Pulmonary artery endothelial cell (primary cell): ENCODE measurements at regions not wholly inside any gene's neighbourhood (a gene's known extent, or its start where the extent isn't known, plus 50 kb on each side); places are given as distances from the start of the nearest gene placed in this dataset.

Source experiments
- DNase-seq: peaks from one replicate; pipeline ENCODE4 v3.0.0-alpha.2; 2011; ENCODE audit warnings: low read depth, low spot score

- DNase-seq, result no peak
Measured at GRCh38 chr2:10985260-10985659, 73.5 kb downstream of the KCNF1 start.

- no peak for DNase-seq
Measured at GRCh38 chr2:10985901-10986535, 74.3 kb downstream of the KCNF1 start.

- no peak for DNase-seq
Measured at GRCh38 chr2:10987439-10987838, 75.7 kb downstream of the KCNF1 start.

GRCh38 chr2:10987861-10988260 lies 76.1 kb downstream of the KCNF1 start:
- DNase-seq, result no peak

GRCh38 chr2:10989151-10989550 lies 77.4 kb downstream of the KCNF1 start:
- no peak for DNase-seq

- no peak for DNase-seq
Measured at GRCh38 chr2:10989782-10990181, 78.0 kb downstream of the KCNF1 start.

GRCh38 chr2:10990561-10991111 lies 78.9 kb downstream of the KCNF1 start:
- DNase-seq, result no peak

GRCh38 chr2:10992023-10992791 lies 80.5 kb downstream of the KCNF1 start:
- no peak for DNase-seq

GRCh38 chr2:10993001-10993481 lies 81.3 kb downstream of the KCNF1 start:
- no peak for DNase-seq

- DNase-seq, result no peak
Measured at GRCh38 chr2:10995366-10995970, 83.7 kb downstream of the KCNF1 start.

- peak; percentile 10 for DNase-seq
Measured at GRCh38 chr2:11004199-11004598, 92.5 kb downstream of the KCNF1 start.

GRCh38 chr2:11005032-11005431 lies 93.3 kb downstream of the KCNF1 start:
- no peak for DNase-seq

GRCh38 chr2:11006191-11006590 lies 94.5 kb downstream of the KCNF1 start:
- DNase-seq, result no peak

GRCh38 chr2:11007331-11008264 lies 95.9 kb downstream of the KCNF1 start:
- no peak for DNase-seq

GRCh38 chr2:11008773-11009172 lies 97.0 kb downstream of the KCNF1 start:
- DNase-seq, result no peak

- DNase-seq, result no peak
Measured at GRCh38 chr2:11009176-11009575, 97.4 kb downstream of the KCNF1 start.

- no peak for DNase-seq
Measured at GRCh38 chr2:11009891-11010290, 98.2 kb downstream of the KCNF1 start.

- DNase-seq, result no peak
Measured at GRCh38 chr2:11011359-11011758, 99.6 kb downstream of the KCNF1 start.

GRCh38 chr2:11012131-11012693 lies 100.5 kb downstream of the KCNF1 start:
- DNase-seq, result no peak

- no peak for DNase-seq
Measured at GRCh38 chr2:11013196-11013595, 101.5 kb downstream of the KCNF1 start.

GRCh38 chr2:11014026-11014425 lies 102.3 kb downstream of the KCNF1 start:
- no peak for DNase-seq
